ENCODE measurements at regions not wholly inside any gene's neighbourhood (a gene's known extent, or its start where the extent isn't known, plus 50 kb on each side); places are given as distances from the start of the nearest gene placed in this dataset.
A peak's percentile ranks its signal among the peaks of the same experiment; 100 is the strongest.

GRCh38 chr12:115467531-115467930 is 783.6 kb upstream of the TBX3 start:
- TF ChIP-seq CTCF (IDR thresholded peaks at IDR 0.05; ENCODE audit: unreplicated experiment), result no peak
- Mint-ChIP-seq H3K4me3 (no peak overlapping the region), H3K9me3 (peaks cover 7% of the 10 kb centered on the region), H3K4me1 (peaks cover 30% of the 10 kb centered on the region), H3K27ac (no peak overlapping the region), H3K36me3 (no peaks in the 10 kb centered on the region), H3K27me3 (ENCODE audit: low read depth) (no peaks in the 10 kb centered on the region)
- DNase-seq (ENCODE audit: low spot score in 2 of 2, unreplicated experiment in 2 of 2), result no peak

- no peak for DNase-seq (ENCODE audit: low spot score in 2 of 2, unreplicated experiment in 2 of 2)
These were observed 782.1 kb upstream of the TBX3 start for GRCh38 chr12:115466076-115466475.

GRCh38 chr12:115464661-115465060 is 780.7 kb upstream of the TBX3 start:
- Mint-ChIP-seq H3K27me3 (ENCODE audit: low read depth) (no peaks in the 10 kb centered on the region), H3K27ac (peak overlapping the region; percentile 49), H3K9me3 (peaks cover 6% of the 10 kb centered on the region), H3K4me3 (no peak overlapping the region), H3K4me1 (peaks cover 33% of the 10 kb centered on the region), H3K36me3 (peaks cover 5% of the 10 kb centered on the region)
- no peak for DNase-seq (ENCODE audit: low spot score in 2 of 2, unreplicated experiment in 2 of 2)
- TF ChIP-seq CTCF (IDR thresholded peaks at IDR 0.05; ENCODE audit: unreplicated experiment), result no peak

More at GRCh38 chr12:115466076-115466475, 782.1 kb upstream of the TBX3 start:
- peaks cover 33% of the 10 kb centered on the region for H3K4me1 Mint-ChIP-seq
- H3K36me3 Mint-ChIP-seq, result peaks cover 5% of the 10 kb centered on the region
- no peak overlapping the region for H3K4me3 Mint-ChIP-seq
- H3K9me3 Mint-ChIP-seq, result peaks cover 6% of the 10 kb centered on the region
- no peak for TF ChIP-seq CTCF (IDR thresholded peaks at IDR 0.05; ENCODE audit: unreplicated experiment)
- peak overlapping the region; percentile 87 for H3K27ac Mint-ChIP-seq
- H3K27me3 Mint-ChIP-seq (ENCODE audit: low read depth), result no peaks in the 10 kb centered on the region

GRCh38 chr12:115464111-115464581 is 780.2 kb upstream of the TBX3 start:
- peaks cover 33% of the 10 kb centered on the region for H3K4me1 Mint-ChIP-seq
- no peak for DNase-seq (ENCODE audit: low spot score in 2 of 2, unreplicated experiment in 2 of 2)
- H3K27ac Mint-ChIP-seq, result peak overlapping the region; percentile 49
- H3K4me3 Mint-ChIP-seq, result no peak overlapping the region
- TF ChIP-seq CTCF (IDR thresholded peaks at IDR 0.05; ENCODE audit: unreplicated experiment), result no peak
- peaks cover 6% of the 10 kb centered on the region for H3K9me3 Mint-ChIP-seq
- peaks cover 5% of the 10 kb centered on the region for H3K36me3 Mint-ChIP-seq
- no peaks in the 10 kb centered on the region for H3K27me3 Mint-ChIP-seq (ENCODE audit: low read depth)

GRCh38 chr12:115461401-115461800 is 777.4 kb upstream of the TBX3 start:
- Mint-ChIP-seq H3K27me3 (ENCODE audit: low read depth) (no peaks in the 10 kb centered on the region), H3K27ac (no peak overlapping the region), H3K9me3 (peaks cover 6% of the 10 kb centered on the region), H3K4me3 (no peak overlapping the region), H3K36me3 (peaks cover 5% of the 10 kb centered on the region), H3K4me1 (peaks cover 40% of the 10 kb centered on the region)
- TF ChIP-seq CTCF (IDR thresholded peaks at IDR 0.05; ENCODE audit: unreplicated experiment), result no peak
- DNase-seq (ENCODE audit: low spot score in 2 of 2, unreplicated experiment in 2 of 2), result no peak

- no peak overlapping the region for H3K4me3 Mint-ChIP-seq
- peaks cover 6% of the 10 kb centered on the region for H3K9me3 Mint-ChIP-seq
- no peaks in the 10 kb centered on the region for H3K27me3 Mint-ChIP-seq (ENCODE audit: low read depth)
- TF ChIP-seq CTCF (IDR thresholded peaks at IDR 0.05; ENCODE audit: unreplicated experiment), result no peak
- H3K4me1 Mint-ChIP-seq, result peaks cover 35% of the 10 kb centered on the region
- H3K36me3 Mint-ChIP-seq, result peaks cover 5% of the 10 kb centered on the region
- no peak for DNase-seq (ENCODE audit: low spot score in 2 of 2, unreplicated experiment in 2 of 2)
- peak overlapping the region; percentile 61 for H3K27ac Mint-ChIP-seq
These were observed 773.8 kb upstream of the TBX3 start for GRCh38 chr12:115457798-115458197.
